H1 (cell line): ENCODE measurements at regions not wholly inside any gene's neighbourhood (a gene's known extent, or its start where the extent isn't known, plus 50 kb on each side); places are given as distances from the start of the nearest gene placed in this dataset.

Source experiments
- CTCF ChIP-seq, 3 experiments: IDR thresholded peaks; 1 replicate in 2 of 3; 2 replicates in 1 of 3; pipeline versions ENCODE4 v1.5.1 to v1.6.1; 2011; ENCODE audit warnings: low read length in 3 of 3, mild to moderate bottlenecking in 3 of 3, inconsistent platforms in 2 of 3, low read depth in 1 of 3, moderate library complexity in 1 of 3; ENCODE audit not compliant: insufficient read depth in 1 of 3; ENCODE audit errors: control extremely low read depth in 1 of 3
- FOSL1 ChIP-seq: IDR thresholded peaks from 2 replicates; pipeline ENCODE4 v1.6.1; 2011; ENCODE audit warnings: mild to moderate bottlenecking, low read depth, low read length, moderate library complexity; ENCODE audit not compliant: insufficient read depth
- KDM1A ChIP-seq: fragments of 200-600, 300-600 bp; sonication (generic); IDR thresholded peaks from 2 replicates; pipeline ENCODE4 v1.7.1; 2016; ENCODE audit warnings: mild to moderate bottlenecking, low read length, borderline replicate concordance
- MAFK ChIP-seq: IDR thresholded peaks from 2 replicates; pipeline ENCODE4 v1.6.1; 2012; ENCODE audit warnings: low read depth, mild to moderate bottlenecking, improper control_type of control experiment, low read length
- RXRA ChIP-seq: IDR thresholded peaks from 2 replicates; pipeline ENCODE4 v1.6.1; 2011; ENCODE audit warnings: low read depth, mild to moderate bottlenecking, low read length, moderate library complexity; ENCODE audit not compliant: insufficient read depth
- SUZ12 ChIP-seq: fragments of 200-600 bp; sonication (generic); IDR thresholded peaks from 2 replicates; pipeline ENCODE4 v1.6.1; 2012; ENCODE audit warnings: mild to moderate bottlenecking, inconsistent platforms, low read length, moderate library complexity, mixed read lengths
- TCF12 ChIP-seq: IDR thresholded peaks from 2 replicates; pipeline ENCODE4 v1.6.1; 2011; ENCODE audit warnings: low read depth, mild to moderate bottlenecking, low read length

- TF ChIP-seq RXRA (no peak), TCF12 (no peak), CTCF (IDR thresholded peaks at IDR 0.05; ENCODE audit: control extremely low read depth in 1 of 3, insufficient read depth in 1 of 3, low read depth in 1 of 3, low read length in 3 of 3) (no peak), SUZ12 (no peak), FOSL1 (no peak), MAFK (no peak), KDM1A (no peak)
Measured at GRCh38 chr16:87123356-87124001, 193.7 kb downstream of the C16orf95 start.
